Liver (tissue), 3 donors: ENCODE measurements at regions not wholly inside any gene's neighbourhood (a gene's known extent, or its start where the extent isn't known, plus 50 kb on each side); places are given as distances from the start of the nearest gene placed in this dataset.

ENCODE experiments used
- FOXA1 ChIP-seq: IDR thresholded peaks from 2 replicates; pipeline ENCODE4 v1.6.1; 2016; ENCODE audit warnings: antibody characterized with exemption
- GABPA ChIP-seq, 2 donors: IDR thresholded peaks in 1 of 2; conservative IDR thresholded peaks in 1 of 2; 2 replicates each; pipeline ENCODE4 v1.6.1; 2016; ENCODE audit warnings: antibody characterized with exemption in 2 of 2, mild to moderate bottlenecking in 1 of 2, moderate library complexity in 1 of 2
- HNF4A ChIP-seq, 2 donors: conservative IDR thresholded peaks; 2 replicates each; pipeline ENCODE4 v1.6.1; 2016; ENCODE audit warnings: antibody characterized with exemption in 2 of 2, mild to moderate bottlenecking in 2 of 2
- HNF4G ChIP-seq: IDR thresholded peaks from 2 replicates; pipeline ENCODE4 v1.6.1; 2016; ENCODE audit warnings: antibody characterized with exemption
- JUND ChIP-seq, 2 donors: IDR thresholded peaks; 2 replicates each; pipeline ENCODE4 v1.6.1; 2016; ENCODE audit warnings: antibody characterized with exemption in 2 of 2
- RAD21 ChIP-seq, 2 donors: IDR thresholded peaks; 2 replicates each; pipeline ENCODE4 v1.6.1; 2016; ENCODE audit warnings: antibody characterized with exemption in 2 of 2, mild to moderate bottlenecking in 2 of 2
- TAF1 ChIP-seq: conservative IDR thresholded peaks from 2 replicates; pipeline ENCODE4 v1.6.1; 2016; ENCODE audit warnings: antibody characterized with exemption, mild to moderate bottlenecking
- YY1 ChIP-seq: IDR thresholded peaks from 2 replicates; pipeline ENCODE4 v1.6.1; 2016; ENCODE audit warnings: antibody characterized with exemption, mild to moderate bottlenecking
- TF ChIP-seq, protein P1 (sequence below): fragments of 150-350 bp; IDR thresholded peaks from 2 replicates; pipeline ENCODE4 v1.5.1; 2017; ENCODE audit warnings: improper control_type of control experiment, low read depth, low read length; ENCODE audit not compliant: missing input control
- TF ChIP-seq, protein P2 (sequence below): IDR thresholded peaks from 2 replicates; pipeline ENCODE4 v1.6.1; 2016; ENCODE audit warnings: antibody characterized with exemption, mild to moderate bottlenecking
- TF ChIP-seq, protein P3 (sequence below): IDR thresholded peaks from 2 replicates; pipeline ENCODE4 v1.6.1; 2016; ENCODE audit warnings: antibody characterized with exemption
- TF ChIP-seq, protein P4 (sequence below): IDR thresholded peaks from 2 replicates; pipeline ENCODE4 v1.6.1; 2016; ENCODE audit warnings: antibody characterized with exemption
- TF ChIP-seq, protein P5 (sequence below): IDR thresholded peaks from 2 replicates; pipeline ENCODE4 v1.6.1; 2016; ENCODE audit warnings: antibody characterized with exemption
- donor health status: healthy.
- donor health status: healthy.

DNA sequence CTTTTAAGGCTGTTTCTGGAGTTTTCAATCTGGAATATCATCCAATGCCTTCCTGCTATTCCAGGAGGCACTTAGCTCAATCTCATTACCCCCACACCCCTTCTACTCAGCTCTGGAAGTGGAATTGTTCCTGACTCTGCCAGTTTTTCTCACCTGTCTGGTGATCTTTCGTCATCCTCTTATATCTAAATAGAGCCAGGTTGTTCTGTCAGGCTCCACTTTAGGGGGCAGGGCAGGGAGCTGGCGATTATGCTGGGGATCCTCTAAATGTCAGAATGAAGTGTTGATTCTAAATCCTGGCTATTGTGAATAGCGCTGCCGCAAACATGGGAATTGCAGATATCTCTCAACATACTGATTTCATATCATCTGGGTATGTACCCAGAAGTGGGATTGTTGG, 63.6 kb upstream of the ETV3 start:
- TF ChIP-seq, protein P1, sequence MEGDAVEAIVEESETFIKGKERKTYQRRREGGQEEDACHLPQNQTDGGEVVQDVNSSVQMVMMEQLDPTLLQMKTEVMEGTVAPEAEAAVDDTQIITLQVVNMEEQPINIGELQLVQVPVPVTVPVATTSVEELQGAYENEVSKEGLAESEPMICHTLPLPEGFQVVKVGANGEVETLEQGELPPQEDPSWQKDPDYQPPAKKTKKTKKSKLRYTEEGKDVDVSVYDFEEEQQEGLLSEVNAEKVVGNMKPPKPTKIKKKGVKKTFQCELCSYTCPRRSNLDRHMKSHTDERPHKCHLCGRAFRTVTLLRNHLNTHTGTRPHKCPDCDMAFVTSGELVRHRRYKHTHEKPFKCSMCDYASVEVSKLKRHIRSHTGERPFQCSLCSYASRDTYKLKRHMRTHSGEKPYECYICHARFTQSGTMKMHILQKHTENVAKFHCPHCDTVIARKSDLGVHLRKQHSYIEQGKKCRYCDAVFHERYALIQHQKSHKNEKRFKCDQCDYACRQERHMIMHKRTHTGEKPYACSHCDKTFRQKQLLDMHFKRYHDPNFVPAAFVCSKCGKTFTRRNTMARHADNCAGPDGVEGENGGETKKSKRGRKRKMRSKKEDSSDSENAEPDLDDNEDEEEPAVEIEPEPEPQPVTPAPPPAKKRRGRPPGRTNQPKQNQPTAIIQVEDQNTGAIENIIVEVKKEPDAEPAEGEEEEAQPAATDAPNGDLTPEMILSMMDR = no peak
- TF ChIP-seq YY1 = no peak
- TF ChIP-seq JUND (IDR thresholded peaks at IDR 0.05) = no peak
- TF ChIP-seq, protein P2, sequence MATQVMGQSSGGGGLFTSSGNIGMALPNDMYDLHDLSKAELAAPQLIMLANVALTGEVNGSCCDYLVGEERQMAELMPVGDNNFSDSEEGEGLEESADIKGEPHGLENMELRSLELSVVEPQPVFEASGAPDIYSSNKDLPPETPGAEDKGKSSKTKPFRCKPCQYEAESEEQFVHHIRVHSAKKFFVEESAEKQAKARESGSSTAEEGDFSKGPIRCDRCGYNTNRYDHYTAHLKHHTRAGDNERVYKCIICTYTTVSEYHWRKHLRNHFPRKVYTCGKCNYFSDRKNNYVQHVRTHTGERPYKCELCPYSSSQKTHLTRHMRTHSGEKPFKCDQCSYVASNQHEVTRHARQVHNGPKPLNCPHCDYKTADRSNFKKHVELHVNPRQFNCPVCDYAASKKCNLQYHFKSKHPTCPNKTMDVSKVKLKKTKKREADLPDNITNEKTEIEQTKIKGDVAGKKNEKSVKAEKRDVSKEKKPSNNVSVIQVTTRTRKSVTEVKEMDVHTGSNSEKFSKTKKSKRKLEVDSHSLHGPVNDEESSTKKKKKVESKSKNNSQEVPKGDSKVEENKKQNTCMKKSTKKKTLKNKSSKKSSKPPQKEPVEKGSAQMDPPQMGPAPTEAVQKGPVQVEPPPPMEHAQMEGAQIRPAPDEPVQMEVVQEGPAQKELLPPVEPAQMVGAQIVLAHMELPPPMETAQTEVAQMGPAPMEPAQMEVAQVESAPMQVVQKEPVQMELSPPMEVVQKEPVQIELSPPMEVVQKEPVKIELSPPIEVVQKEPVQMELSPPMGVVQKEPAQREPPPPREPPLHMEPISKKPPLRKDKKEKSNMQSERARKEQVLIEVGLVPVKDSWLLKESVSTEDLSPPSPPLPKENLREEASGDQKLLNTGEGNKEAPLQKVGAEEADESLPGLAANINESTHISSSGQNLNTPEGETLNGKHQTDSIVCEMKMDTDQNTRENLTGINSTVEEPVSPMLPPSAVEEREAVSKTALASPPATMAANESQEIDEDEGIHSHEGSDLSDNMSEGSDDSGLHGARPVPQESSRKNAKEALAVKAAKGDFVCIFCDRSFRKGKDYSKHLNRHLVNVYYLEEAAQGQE = no peak
- TF ChIP-seq TAF1 = no peak
- TF ChIP-seq, protein P3, sequence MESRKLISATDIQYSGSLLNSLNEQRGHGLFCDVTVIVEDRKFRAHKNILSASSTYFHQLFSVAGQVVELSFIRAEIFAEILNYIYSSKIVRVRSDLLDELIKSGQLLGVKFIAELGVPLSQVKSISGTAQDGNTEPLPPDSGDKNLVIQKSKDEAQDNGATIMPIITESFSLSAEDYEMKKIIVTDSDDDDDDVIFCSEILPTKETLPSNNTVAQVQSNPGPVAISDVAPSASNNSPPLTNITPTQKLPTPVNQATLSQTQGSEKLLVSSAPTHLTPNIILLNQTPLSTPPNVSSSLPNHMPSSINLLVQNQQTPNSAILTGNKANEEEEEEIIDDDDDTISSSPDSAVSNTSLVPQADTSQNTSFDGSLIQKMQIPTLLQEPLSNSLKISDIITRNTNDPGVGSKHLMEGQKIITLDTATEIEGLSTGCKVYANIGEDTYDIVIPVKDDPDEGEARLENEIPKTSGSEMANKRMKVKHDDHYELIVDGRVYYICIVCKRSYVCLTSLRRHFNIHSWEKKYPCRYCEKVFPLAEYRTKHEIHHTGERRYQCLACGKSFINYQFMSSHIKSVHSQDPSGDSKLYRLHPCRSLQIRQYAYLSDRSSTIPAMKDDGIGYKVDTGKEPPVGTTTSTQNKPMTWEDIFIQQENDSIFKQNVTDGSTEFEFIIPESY = no peak
- TF ChIP-seq, protein P4, sequence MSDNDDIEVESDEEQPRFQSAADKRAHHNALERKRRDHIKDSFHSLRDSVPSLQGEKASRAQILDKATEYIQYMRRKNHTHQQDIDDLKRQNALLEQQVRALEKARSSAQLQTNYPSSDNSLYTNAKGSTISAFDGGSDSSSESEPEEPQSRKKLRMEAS = no peak
- TF ChIP-seq GABPA (IDR thresholded peaks at IDR 0.05 in 1 of 2, conservative IDR thresholded peaks at IDR 0.05 in 1 of 2) = no peak
- no peak for TF ChIP-seq FOXA1
- no peak for TF ChIP-seq HNF4A (conservative IDR thresholded peaks at IDR 0.05)
- TF ChIP-seq, protein P5, sequence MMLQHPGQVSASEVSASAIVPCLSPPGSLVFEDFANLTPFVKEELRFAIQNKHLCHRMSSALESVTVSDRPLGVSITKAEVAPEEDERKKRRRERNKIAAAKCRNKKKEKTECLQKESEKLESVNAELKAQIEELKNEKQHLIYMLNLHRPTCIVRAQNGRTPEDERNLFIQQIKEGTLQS = no peak
- no peak for TF ChIP-seq RAD21 (IDR thresholded peaks at IDR 0.05)
- TF ChIP-seq HNF4G = no peak
